IMR-90 (cell line): ENCODE measurements at regions not wholly inside any gene's neighbourhood (a gene's known extent, or its start where the extent isn't known, plus 50 kb on each side); places are given as distances from the start of the nearest gene placed in this dataset.

Experiments
- ATAC-seq: fragments of 200-7000 bp; cut with Tn5 transposase; 2 replicates; pipeline ENCODE4 v1.9.1; 2020; ENCODE audit warnings: low read depth, mild to moderate bottlenecking, moderate library complexity
- BruUV-seq: library from RNA; stranded (reverse); fragments of 400-500 nt; replicated peaks from 2 replicates; lab custom pipeline; 2021; lab: Mats Ljungman, UMichigan
- CTCF ChIA-PET: fragments of 300-600 bp; formaldehyde crosslinking; extraction: SDS; loops from one replicate; lab custom pipeline; 2021; ENCODE audit warnings: antibody characterized with exemption; lab: Yijun Ruan, JAX
- POLR2A ChIA-PET: fragments of 300-600 bp; sonication (Branson Sonifier 250); formaldehyde crosslinking; loops from one replicate; lab custom pipeline; 2022; ENCODE audit warnings: antibody characterized with exemption; ENCODE audit not compliant: unreplicated experiment; lab: Charles Lee
- DNase-seq: peaks from one replicate; pipeline ENCODE4 v3.0.0; 2013
- H2AFZ ChIP-seq: replicated peaks from 2 replicates; pipeline ENCODE3; 2013; ENCODE audit warnings: low read length, mild to moderate bottlenecking; ENCODE audit not compliant: poor library complexity
- H2AK5ac ChIP-seq: 2 replicates; pipeline ENCODE4 v1.6.1; 2013; ENCODE audit warnings: low read depth, low read length, inconsistent platforms
- H2AK9ac ChIP-seq: replicated peaks from 2 replicates; pipeline ENCODE3; 2013; ENCODE audit warnings: mild to moderate bottlenecking, low read depth, low read length, moderate library complexity; ENCODE audit not compliant: poor library complexity
- H2BK120ac ChIP-seq: 2 replicates; pipeline ENCODE4 v1.6.1; 2013; ENCODE audit warnings: low read depth, low read length, inconsistent platforms
- H2BK15ac ChIP-seq: 3 replicates; pipeline ENCODE4 v1.6.1; 2013; ENCODE audit warnings: low read depth, low read length, inconsistent platforms
- H2BK20ac ChIP-seq: 2 replicates; pipeline ENCODE4 v1.6.1; 2013; ENCODE audit warnings: low read depth, mild to moderate bottlenecking, inconsistent platforms, low read length, moderate library complexity
- H2BK5ac ChIP-seq: 2 replicates; pipeline ENCODE4 v1.6.1; 2013; ENCODE audit warnings: mild to moderate bottlenecking, low read depth, low read length, inconsistent platforms; ENCODE audit not compliant: poor library complexity, severe bottlenecking
- H3K14ac ChIP-seq: replicated peaks from 2 replicates; pipeline ENCODE4 v1.6.1; 2013; ENCODE audit warnings: low read depth, low read length, inconsistent platforms
- H3K18ac ChIP-seq: 2 replicates; pipeline ENCODE4 v1.6.1; 2013; ENCODE audit warnings: low read depth, low read length, control low read depth
- H3K23ac ChIP-seq: 2 replicates; pipeline ENCODE4 v1.6.1; 2013; ENCODE audit warnings: low read depth, low read length, inconsistent platforms
- H3K27ac ChIP-seq: 2 replicates; pipeline ENCODE4 v1.5.1; 2013; ENCODE audit warnings: mild to moderate bottlenecking, control low read depth, low read length; ENCODE audit not compliant: insufficient read depth
- H3K27me3 ChIP-seq: 2 replicates; pipeline ENCODE4 v1.6.1; 2013; ENCODE audit warnings: low read length; ENCODE audit not compliant: control insufficient read depth, insufficient read depth
- H3K36me3 ChIP-seq: 2 replicates; pipeline ENCODE4 v1.6.1; 2013; ENCODE audit warnings: low read length, mixed read lengths; ENCODE audit not compliant: control insufficient read depth, insufficient read depth
- H3K4ac ChIP-seq: 2 replicates; pipeline ENCODE4 v1.6.1; 2013; ENCODE audit warnings: low read depth, low read length, inconsistent platforms
- H3K4me1 ChIP-seq: 2 replicates; pipeline ENCODE4 v1.6.1; 2013; ENCODE audit warnings: low read length, mixed read lengths; ENCODE audit not compliant: control insufficient read depth, insufficient read depth
- H3K4me2 ChIP-seq: 2 replicates; pipeline ENCODE4 v1.6.1; 2013; ENCODE audit warnings: low read depth, mild to moderate bottlenecking, control low read depth, low read length, moderate library complexity
- H3K4me3 ChIP-seq: 2 replicates; pipeline ENCODE4 v1.5.1; 2013; ENCODE audit warnings: low read depth, mild to moderate bottlenecking, control low read depth, low read length, moderate library complexity; ENCODE audit not compliant: insufficient read depth
- H3K56ac ChIP-seq: 2 replicates; pipeline ENCODE4 v1.6.1; 2013; ENCODE audit warnings: low read length, inconsistent platforms; ENCODE audit not compliant: insufficient read depth; ENCODE audit errors: extremely low read depth
- H3K79me1 ChIP-seq, 2 experiments: 2 replicates each; pipeline ENCODE4 v1.6.1; 2013; ENCODE audit warnings: low read length in 2 of 2, inconsistent platforms in 1 of 2, low read depth in 1 of 2
- H3K9ac ChIP-seq: 2 replicates; pipeline ENCODE4 v1.6.1; 2013; ENCODE audit warnings: low read depth, low read length, control low read depth
- H3K9me1 ChIP-seq: 2 replicates; pipeline ENCODE4 v1.6.1; 2013; ENCODE audit warnings: low read length, inconsistent platforms; ENCODE audit not compliant: insufficient read depth
- H3K9me3 ChIP-seq: 2 replicates; pipeline ENCODE4 v1.6.1; 2013; ENCODE audit warnings: low read length; ENCODE audit not compliant: control insufficient read depth, insufficient read depth
- H4K20me1 ChIP-seq: 2 replicates; pipeline ENCODE4 v1.6.1; 2013; ENCODE audit warnings: low read length, inconsistent platforms; ENCODE audit not compliant: insufficient read depth
- H4K5ac ChIP-seq: 2 replicates; pipeline ENCODE4 v1.6.1; 2013; ENCODE audit warnings: mild to moderate bottlenecking, low read depth, low read length, control low read depth
- H4K8ac ChIP-seq, 2 experiments: 2 replicates each; pipeline ENCODE4 v1.6.1; 2013; ENCODE audit warnings: low read depth in 2 of 2, low read length in 2 of 2, control low read depth in 1 of 2, inconsistent platforms in 1 of 2
- H4K91ac ChIP-seq: 2 replicates; pipeline ENCODE4 v1.6.1; 2013; ENCODE audit warnings: low read depth, low read length, inconsistent platforms; ENCODE audit not compliant: insufficient read depth
- BHLHE40 ChIP-seq: fragments of 150-350 bp; IDR thresholded peaks from 2 replicates; pipeline ENCODE4 v1.6.1; 2016; ENCODE audit warnings: mild to moderate bottlenecking, low read depth, low read length
- CEBPB ChIP-seq: IDR thresholded peaks from 2 replicates; pipeline ENCODE4 v1.6.1; 2012; ENCODE audit warnings: low read depth, low read length, improper control_type of control experiment
- CHD1 ChIP-seq: IDR thresholded peaks from 2 replicates; pipeline ENCODE4 v1.6.1; 2012; ENCODE audit warnings: low read depth, low read length, improper control_type of control experiment
- CTCF ChIP-seq: conservative IDR thresholded peaks from 2 replicates; pipeline ENCODE4 v1.5.1; 2012; ENCODE audit warnings: mild to moderate bottlenecking, low read depth, low read length, improper control_type of control experiment
- ELK1 ChIP-seq: fragments of 150-350 bp; IDR thresholded peaks from 2 replicates; pipeline ENCODE4 v1.6.1; 2016; ENCODE audit warnings: low read depth, mild to moderate bottlenecking, low read length, moderate library complexity, borderline replicate concordance
- FOS ChIP-seq: fragments of 150-350 bp; IDR thresholded peaks from 2 replicates; pipeline ENCODE4 v1.6.1; 2016; ENCODE audit warnings: low read depth, low read length
- MAFK ChIP-seq: IDR thresholded peaks from 2 replicates; pipeline ENCODE4 v1.6.1; 2012; ENCODE audit warnings: low read depth, low read length, improper control_type of control experiment
- MAZ ChIP-seq: IDR thresholded peaks from 2 replicates; pipeline ENCODE4 v1.6.1; 2012; ENCODE audit warnings: low read depth, mild to moderate bottlenecking, low read length, improper control_type of control experiment, moderate library complexity, borderline replicate concordance
- MXI1 ChIP-seq: IDR thresholded peaks from 2 replicates; pipeline ENCODE4 v1.6.1; 2012; ENCODE audit warnings: low read depth, mild to moderate bottlenecking, low read length, moderate library complexity, borderline replicate concordance
- NFE2L2 ChIP-seq: fragments of 150-350 bp; IDR thresholded peaks from 2 replicates; pipeline ENCODE4 v1.6.1; 2016; ENCODE audit warnings: low read depth, mild to moderate bottlenecking, low read length
- POLR2A ChIP-seq: IDR thresholded peaks from 2 replicates; pipeline ENCODE4 v1.6.1; 2012; ENCODE audit warnings: mild to moderate bottlenecking, low read depth, low read length
- RAD21 ChIP-seq: IDR thresholded peaks from 2 replicates; pipeline ENCODE4 v1.6.1; 2012; ENCODE audit warnings: low read length, improper control_type of control experiment
- RCOR1 ChIP-seq: IDR thresholded peaks from 2 replicates; pipeline ENCODE4 v1.6.1; 2012; ENCODE audit warnings: mild to moderate bottlenecking, low read length, improper control_type of control experiment; ENCODE audit not compliant: insufficient replicate concordance
- RFX5 ChIP-seq: IDR thresholded peaks from 2 replicates; pipeline ENCODE4 v1.8.0; 2012; ENCODE audit warnings: low read depth, mild to moderate bottlenecking, low read length, moderate library complexity
- SMC3 ChIP-seq: fragments of 150-350 bp; IDR thresholded peaks from 2 replicates; pipeline ENCODE4 v1.6.1; 2016; ENCODE audit warnings: low read depth, mild to moderate bottlenecking, antibody characterized with exemption, low read length, moderate library complexity
- USF2 ChIP-seq: fragments of 150-350 bp; IDR thresholded peaks from 2 replicates; pipeline ENCODE4 v1.6.1; 2017; ENCODE audit warnings: mild to moderate bottlenecking, antibody characterized with exemption, low read length, low read depth
- WGBS, 2 experiments: methylation state at CpG; one replicate each; pipeline versions ENCODE4 v1.1.5 to v1.1.7; 2013; ENCODE audit warnings: missing lambda C conversion rate in 2 of 2; ENCODE audit not compliant: insufficient read length in 1 of 2; ENCODE audit errors: extremely low coverage in 2 of 2; 5-methylcytosine and 5-hydroxymethylcytosine counted together
- dilution Hi-C: fragments of 300-500 bp; cut with HindIII; formaldehyde crosslinking; loops from one replicate; pipeline ENCODE4 v1.14.3; 2018; ENCODE audit warnings: low sequenced_read_pairs; ENCODE audit not compliant: unreplicated experiment
- in situ Hi-C: fragments of 300-500 bp; cut with MboI; formaldehyde crosslinking; loops from 3 replicates; pipeline ENCODE4 v1.14.3; 2019; ENCODE audit warnings: low sequenced_read_pairs, inconsistent platforms, mixed read lengths
- intact Hi-C: fragments of 100-400 bp; cut with micrococcal nuclease; formaldehyde crosslinking; loops from 2 replicates; pipeline ENCODE4 v1.10.0; 2022

GRCh38 chr18:30917651-30918050 lies 124.9 kb downstream of the DSC3 start:
- H3K27ac ChIP-seq: no peak overlapping the region
- dilution Hi-C loops (no loop called here), in situ Hi-C loops (no loop called here), intact Hi-C loops (no loop called here)
- no peak overlapping the region for H3K4me3 ChIP-seq
- no TSS peak for BruUV-seq
- WGBS, 2 experiments: no CpG with 5 or more reads among the region's 4 CpGs
- no peak overlapping the region for H3K9ac ChIP-seq
- H4K8ac ChIP-seq: no peak overlapping the region
- POLR2A ChIA-PET: no interaction called here
- no peak overlapping the region for H4K5ac ChIP-seq
- DNase-seq (no peak), ATAC-seq (no peak)
- TF ChIP-seq FOS (no peak), CEBPB (no peak), MXI1 (no peak), MAZ (no peak), ELK1 (no peak), MAFK (no peak), SMC3 (no peak), USF2 (no peak), RCOR1 (no peak), POLR2A (no peak), RAD21 (no peak), BHLHE40 (no peak), RFX5 (no peak), CHD1 (no peak), NFE2L2 (no peak), CTCF (no peak)
- H3K23ac ChIP-seq: no peak overlapping the region
- CTCF ChIA-PET: no interaction called here
- no peak overlapping the region for H4K91ac ChIP-seq
- no peak overlapping the region for H2BK15ac ChIP-seq
- no peak overlapping the region for H3K14ac ChIP-seq
- no peak overlapping the region for H2BK120ac ChIP-seq
- H2BK5ac ChIP-seq: no peak overlapping the region
- no peak overlapping the region for H2BK20ac ChIP-seq
- H3K9me1 ChIP-seq: no peaks in the 10 kb centered on the region
- H2AFZ ChIP-seq: no peak overlapping the region
- no peaks in the 10 kb centered on the region for H4K20me1 ChIP-seq
- H3K27me3 ChIP-seq: no peaks in the 10 kb centered on the region
- no peaks in the 10 kb centered on the region for H3K36me3 ChIP-seq
- H3K18ac ChIP-seq: no peak overlapping the region
- no peaks in the 10 kb centered on the region for H3K4me1 ChIP-seq
- no peak overlapping the region for H3K56ac ChIP-seq
- no peak overlapping the region for H2AK9ac ChIP-seq
- H2AK5ac ChIP-seq: no peak overlapping the region
- H3K4ac ChIP-seq: no peak overlapping the region
- no peak overlapping the region for H3K4me2 ChIP-seq
- no peaks in the 10 kb centered on the region for H3K79me1 ChIP-seq
- peaks cover 2% of the 10 kb centered on the region; the same call in 1 of the 2 replicates for H3K9me3 ChIP-seq
